HG03280 (cell line): ENCODE measurements at regions not wholly inside any gene's neighbourhood (a gene's known extent, or its start where the extent isn't known, plus 50 kb on each side); places are given as distances from the start of the nearest gene placed in this dataset.

Experiments
- ATAC-seq: cut with Tn5 transposase; IDR thresholded peaks from one replicate; pipeline ENCODE4 v1.9.1; 2021; ENCODE audit warnings: mild to moderate bottlenecking, moderate library complexity; ENCODE audit not compliant: unreplicated experiment

DNA sequence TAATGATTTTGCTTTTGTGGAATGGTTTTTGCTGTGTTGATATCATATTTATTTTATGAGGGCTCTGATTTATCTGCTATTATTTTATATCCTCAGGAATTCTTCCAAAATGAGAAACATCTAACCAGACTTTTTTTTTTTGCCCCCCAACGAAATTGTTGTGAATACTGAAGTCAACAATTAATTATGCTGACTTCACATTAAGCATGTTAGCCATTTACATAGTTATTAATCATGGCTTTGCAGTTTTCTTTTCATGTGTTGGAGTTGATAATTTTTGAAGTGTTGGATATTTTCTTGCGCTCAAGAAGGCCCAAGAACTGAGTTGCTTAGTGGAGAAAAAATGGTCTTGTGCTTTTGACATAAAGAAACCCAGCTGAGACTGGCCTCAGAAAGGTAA lies 246.6 kb upstream of the CRY1 start:
- no peak for ATAC-seq

DNA sequence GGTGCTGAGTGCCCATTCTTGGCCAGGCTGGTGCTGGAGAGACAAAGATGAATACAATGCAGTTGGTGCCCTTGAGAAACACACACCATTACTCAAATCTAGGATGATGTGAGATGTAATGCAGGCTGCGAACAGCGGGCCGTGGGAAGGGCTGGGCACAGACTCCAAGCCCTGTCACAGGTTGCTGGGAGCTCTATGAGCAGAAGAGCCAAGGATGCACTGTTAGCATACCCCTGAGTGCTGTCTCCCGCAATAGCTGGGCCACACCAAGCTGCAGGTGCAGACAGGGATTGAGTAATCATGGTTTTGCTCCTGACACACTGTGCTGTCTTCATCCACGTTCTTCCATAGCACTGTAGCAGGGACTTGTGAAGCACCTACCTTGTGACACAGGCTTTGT lies 247.5 kb upstream of the CRY1 start:
- ATAC-seq = no peak

DNA sequence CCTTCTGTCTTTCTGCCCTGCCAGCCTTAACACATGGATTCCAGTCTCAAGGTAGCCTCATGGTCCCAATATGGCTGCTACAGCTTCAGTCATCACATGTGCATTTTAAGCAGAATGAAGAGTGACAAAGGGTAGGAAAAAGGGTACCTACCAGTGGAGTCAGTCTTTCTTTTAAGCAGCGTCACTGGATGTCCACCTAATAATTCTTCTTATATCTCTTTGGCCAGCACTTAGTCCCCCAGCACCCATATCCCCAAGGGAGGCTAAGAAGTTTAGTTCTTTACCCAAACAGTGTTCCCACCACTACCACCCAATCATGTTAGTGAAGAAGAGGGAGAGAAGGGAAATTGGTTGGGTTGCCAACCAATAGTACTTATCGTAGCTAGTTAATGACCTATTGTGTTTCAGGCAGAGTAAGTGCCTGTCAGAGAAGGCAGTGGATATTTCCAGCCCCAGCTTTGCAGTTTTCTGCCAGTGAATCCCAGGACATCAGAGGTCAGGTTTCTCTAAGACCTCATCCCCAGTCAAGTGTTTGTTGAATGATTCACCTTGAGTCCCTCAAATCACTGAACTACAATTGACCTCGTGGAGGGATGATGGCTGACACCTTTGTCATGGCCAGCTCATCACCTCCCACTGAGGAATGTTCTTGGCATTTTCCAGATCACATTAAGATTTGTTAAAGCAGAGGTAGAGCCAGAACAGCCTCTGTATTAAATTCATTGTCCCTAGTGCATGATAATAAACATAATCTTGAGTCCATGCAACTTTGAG lies 250.9 kb upstream of the CRY1 start:
- no peak for ATAC-seq

DNA sequence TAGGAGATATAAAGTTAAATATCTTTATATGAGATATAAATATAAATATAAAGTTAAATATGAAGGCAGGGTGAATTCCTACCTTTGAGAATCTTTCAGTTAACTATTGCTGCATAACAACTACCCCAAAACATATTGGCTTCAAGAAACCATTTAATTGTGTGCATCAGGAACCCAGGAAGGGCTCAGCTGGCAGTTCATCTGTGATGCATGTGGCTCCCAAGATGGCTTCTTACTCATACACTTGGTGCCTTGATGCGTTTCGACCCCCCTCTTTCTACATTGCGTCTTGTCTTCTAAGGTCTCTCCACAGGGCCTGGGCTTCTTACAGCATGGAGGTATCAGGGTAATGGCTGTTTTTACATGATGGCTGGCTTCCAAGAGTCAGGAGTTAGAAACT lies 253.9 kb upstream of the CRY1 start:
- ATAC-seq = no peak

DNA sequence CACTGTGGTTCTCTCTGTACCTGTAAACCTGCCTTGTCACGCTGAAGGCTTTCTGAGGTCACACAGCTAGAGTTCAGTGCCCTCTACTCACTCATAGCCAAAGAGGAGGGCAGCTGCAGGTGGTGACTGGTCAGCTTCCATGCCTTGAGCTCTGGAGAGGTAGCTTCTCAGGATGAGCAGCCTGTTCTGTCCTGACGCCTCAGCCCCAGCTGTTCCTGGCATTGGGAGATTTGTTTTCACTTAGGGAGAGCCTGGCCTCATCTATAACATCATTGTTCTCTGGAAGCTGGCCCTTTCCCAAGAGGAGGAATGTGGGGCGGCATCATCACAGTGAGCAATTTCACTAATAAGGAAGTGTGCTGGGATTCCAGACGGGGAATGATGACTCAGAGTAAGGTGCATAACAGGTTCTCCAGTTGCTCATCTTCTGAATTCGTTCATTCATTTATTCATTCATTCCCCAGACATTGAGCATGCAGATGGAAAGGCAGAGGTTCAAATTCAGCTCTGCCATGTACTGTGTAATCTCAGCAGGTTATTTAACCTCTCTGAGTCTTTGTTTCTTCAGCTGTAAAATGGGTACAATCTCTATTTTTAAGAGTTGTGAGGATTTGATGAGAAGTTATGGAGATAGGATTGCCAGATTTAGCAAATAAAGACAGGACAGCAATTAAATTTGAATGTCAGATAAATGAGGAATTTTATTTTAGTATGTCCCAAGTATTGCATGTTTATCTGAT lies 255.8 kb upstream of the CRY1 start:
- no peak for ATAC-seq

DNA sequence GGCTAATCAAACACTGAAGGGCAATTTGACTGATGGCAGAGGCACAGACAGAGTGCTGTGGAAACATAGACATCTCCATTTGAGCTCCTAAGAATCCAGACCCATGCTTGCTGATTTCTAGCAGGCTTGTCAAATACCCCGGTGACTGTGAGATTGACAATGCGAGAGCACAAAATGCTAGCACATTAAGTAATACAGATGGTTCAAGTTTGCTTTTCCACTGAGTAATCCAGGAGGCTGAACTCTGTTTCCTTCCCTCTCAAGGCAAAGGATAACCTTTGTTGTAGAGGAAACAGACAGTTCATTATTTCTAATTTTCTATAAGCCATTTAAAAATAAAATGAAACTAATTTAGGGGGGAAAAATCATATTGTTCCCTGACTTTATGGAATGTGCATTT lies 256.5 kb upstream of the CRY1 start:
- ATAC-seq = no peak

DNA sequence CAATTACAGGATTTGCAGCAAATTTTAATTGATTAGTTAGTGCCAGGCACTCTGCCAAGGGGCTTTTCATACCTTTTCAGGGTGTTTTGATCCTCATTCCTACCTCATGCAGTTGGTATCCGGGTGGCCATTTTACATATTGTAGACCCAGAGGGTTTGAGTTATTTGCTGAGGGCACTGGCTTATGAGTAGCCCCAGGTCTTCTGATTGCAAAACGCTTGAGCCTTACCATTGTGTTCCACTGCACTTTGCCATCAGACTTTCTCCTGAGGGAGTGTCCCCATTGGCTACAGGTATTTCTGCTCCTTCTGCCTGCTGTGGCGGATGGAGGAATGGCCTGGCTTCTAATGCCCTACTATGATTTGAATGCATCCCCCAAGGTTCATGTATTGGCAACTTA lies 257.8 kb upstream of the CRY1 start:
- no peak for ATAC-seq

DNA sequence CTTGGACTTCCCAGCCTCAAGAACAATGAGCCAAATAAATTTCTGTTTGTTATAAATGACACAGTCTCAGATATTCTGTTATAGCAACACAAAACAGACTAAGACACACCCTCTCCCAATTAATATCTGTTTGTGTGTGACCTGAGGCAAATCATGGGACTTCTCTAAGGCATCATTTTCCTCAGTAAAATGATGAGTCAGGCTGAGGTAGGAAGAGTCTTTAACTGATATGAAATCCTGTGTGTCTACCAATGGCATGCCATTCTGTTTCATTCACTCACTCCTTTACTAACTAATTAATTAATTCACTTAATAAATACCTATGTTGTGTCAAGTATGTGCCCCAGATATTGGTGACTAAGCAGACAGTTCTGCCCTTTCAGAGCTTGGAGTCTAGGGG lies 258.4 kb upstream of the CRY1 start:
- no peak for ATAC-seq

DNA sequence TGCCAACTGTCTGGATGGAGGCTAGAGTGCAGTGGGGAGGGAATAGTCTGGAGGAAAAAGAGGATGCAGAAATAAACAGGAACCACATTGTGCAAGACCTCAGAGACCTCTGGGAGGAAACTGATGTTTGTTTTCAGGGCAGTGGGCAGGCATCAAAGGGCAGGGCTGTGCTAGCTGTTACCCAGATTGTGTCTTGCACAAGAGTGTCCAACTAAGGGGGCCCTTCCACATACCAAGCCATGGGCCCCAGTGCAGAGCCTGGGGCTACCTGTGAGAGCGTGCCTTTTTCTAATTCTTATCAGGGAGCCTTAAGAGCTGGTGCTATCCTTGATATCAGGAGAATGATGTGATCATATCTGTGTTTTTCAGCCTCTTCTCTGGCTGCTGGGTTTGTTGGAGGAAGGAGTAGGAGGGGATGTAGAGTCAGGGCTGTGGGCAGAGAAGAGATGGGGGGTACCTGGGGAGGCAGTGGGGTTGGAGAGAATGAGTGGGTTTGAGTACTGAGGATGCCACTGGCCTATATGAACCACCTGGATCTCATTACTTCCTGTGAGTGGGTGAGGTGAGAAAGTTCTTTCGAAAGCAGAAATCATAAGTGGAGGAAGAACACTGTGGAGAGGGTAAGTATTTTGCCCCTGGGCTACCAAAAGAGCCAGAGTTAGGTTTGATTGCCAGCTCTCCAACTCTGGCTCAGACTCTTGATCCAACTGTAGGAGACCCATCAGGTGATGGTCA lies 259.2 kb upstream of the CRY1 start:
- no peak for ATAC-seq

DNA sequence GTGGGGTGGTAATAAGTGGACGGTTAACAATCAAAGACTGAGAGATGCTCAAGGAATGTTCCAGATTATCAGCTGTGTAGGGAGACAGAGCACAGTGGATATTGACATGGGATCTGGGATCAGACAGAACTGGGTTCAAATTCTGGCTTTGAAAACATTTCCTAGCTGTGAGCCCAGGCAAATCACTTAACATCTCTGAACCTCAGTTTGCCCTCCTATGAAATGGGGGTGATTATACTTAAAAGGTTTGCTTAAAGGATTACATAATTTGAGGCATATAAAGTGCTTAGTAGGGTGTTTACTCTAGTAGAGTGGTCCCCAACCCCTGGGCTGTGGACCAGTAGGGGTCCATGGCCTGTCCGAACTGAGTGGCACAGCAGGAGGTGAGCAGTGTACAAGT lies 260.0 kb upstream of the CRY1 start:
- ATAC-seq = no peak

DNA sequence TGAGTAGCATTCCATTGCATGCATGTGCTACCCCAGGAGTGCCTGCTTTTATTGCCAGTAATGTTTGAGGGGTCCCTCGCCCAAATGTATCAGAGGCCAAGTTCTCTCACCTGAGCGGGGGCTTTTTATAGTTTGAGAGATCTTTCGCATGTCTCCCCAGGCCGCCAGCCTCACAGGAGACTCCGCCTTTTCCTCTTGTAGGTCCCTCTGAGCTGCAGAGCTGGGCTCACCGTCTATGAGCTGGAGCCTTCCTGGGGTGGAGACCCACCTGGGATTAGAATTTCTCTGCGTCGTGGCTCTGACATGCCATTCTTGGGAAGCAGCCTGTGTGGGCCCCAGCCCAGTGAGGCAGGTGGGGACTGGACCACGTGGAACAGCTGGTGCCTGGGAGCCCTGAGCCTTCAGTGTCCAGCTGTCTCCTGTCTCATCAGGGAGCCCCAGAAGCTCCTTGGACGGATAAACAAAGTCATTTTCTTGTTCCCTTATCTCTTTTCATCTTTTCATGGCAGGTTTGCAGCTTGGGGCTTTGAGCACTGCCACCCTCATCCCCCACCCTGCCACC lies 261.7 kb upstream of the CRY1 start:
- no peak for ATAC-seq

DNA sequence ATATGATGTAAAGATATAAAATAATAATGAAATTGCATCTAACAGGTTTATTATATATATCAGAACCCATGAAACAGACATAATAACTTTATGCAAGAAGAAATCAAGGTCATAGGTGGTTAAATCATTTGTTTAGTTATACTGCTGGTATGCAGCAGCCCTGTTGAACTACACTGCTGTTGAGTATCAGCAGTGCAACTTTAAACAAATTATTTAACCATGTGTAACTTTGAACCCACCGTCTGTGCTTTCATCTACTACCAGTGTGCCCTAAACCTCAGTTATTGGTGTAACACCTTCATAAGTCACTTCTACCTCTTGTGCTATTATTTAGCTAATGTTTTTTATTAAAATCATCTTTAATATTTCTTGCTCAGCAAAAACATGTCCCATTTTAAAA lies 262.3 kb upstream of the CRY1 start:
- no peak for ATAC-seq

DNA sequence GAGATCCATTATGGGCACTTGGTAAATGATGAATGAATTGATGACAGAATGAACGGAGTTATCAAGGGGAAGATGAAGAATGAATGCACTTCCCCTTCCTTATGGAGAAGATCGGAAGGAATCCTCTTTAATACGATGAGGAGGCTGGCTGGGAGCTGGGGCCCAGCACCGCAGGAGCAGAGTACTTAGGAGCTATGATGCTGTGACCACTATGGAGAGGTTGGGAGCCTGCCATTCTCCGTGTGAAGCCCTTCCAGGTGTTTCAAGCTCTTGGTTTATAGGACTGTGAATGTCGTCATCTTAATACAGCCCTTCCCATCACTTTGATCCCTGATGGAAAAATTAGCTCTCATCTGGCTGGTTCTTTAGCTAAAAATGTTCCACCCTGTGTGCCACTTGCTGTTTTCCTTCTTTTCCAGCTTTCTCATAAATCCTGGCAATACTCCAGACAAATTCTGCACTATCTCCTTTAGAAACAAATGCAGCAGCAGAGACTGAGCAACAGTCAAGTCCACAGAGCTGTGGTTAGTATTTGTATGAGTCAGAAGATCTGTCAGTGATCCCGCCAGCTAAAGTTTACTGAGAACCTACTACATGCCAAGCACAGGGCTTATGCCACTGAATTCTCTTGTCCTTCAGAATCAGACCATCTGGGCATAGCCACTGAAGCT lies 263.1 kb upstream of the CRY1 start:
- no peak for ATAC-seq

DNA sequence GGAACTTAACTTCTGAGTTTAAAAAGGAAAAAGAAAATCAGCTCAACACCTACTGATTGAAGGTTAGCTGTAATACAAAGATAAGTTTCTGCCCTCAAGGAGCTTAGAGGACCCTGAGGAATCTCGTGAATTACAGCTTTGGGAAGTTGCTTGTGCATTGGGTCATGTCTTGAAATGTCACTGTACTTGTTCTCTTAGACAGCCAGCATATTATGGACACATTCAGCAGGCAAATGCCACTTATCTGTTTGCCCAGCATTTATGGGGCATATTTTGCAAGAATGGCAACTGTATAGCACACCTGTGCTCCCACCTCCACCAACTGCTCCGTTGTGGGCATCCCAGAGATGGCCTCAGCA lies 263.6 kb upstream of the CRY1 start:
- ATAC-seq = no peak

DNA sequence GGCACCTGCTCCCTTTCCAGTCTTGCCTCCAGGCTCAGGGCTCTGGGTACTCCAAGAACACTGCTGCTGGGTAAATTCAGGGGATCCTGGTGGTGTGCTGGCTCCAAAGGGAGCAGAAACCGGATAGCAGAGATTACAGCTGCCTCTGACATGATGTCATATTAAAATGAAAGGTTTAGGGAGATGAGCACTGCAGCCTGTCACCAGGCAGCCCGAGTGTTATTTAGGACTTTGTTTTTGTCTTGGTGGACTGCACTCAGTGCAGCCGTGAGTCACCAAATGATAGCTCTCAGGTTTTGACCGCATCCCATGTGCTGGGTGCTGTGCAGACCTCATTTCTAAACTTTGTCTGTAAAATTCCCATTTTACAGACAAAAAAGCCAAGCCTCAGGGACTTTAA lies 266.0 kb upstream of the CRY1 start:
- no peak for ATAC-seq

DNA sequence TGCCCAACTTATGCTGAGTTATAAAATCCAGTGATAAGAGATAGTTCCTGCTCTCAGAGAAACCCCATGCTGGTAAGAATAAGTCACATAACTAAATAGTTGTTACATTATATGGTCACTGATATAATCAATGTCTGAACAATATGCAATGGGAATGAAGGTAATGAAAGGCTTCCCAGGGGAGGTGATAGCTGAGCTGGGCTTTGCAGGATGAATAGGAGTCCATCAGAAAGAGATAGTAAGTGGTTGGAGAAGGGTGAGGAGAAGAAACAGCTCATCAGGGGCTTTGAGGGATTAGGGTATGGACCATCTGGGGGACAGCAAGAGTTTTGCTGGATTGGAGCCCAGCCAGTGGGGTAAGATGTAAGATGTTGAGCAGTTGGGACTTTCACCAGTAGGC lies 266.7 kb upstream of the CRY1 start:
- no peak for ATAC-seq

DNA sequence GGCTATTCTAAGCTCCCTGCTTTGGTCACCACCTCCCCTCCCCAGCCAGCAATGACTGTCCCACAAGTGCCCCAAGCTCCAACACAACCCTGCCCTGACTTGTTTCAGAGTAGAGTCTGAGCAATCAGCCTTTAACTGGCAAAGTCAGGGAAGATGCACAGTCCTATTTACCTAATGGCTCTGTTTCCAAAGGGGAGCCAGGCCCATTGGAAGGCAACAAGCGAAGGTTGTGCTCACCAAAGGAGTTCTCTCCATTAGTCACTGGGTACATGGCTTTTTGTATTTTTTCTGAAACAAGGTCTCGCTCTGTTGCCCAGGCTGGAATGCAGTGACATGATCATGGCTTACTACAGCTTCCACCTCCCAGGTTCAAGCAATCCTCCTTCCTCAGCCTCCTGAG lies 267.1 kb upstream of the CRY1 start:
- ATAC-seq = no peak

DNA sequence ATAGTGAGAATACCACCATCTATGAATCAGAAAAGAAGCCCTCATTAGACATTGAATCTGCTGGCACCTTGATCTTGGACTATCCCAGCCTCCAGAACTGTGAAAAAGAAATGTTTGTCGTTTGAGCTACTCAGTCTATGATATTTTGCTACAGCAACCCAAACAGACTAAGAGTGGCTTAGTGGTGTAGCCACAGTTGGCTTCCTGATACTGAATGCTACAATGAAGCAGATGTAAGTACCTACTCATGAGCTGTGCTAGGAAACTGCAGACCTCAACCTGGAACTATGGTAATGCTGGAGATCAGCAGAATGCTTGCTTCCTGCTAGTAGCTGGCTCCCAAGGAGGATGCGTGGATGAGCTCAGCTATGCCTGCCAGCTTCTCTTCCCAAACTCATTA lies 268.6 kb upstream of the CRY1 start:
- ATAC-seq = no peak

DNA sequence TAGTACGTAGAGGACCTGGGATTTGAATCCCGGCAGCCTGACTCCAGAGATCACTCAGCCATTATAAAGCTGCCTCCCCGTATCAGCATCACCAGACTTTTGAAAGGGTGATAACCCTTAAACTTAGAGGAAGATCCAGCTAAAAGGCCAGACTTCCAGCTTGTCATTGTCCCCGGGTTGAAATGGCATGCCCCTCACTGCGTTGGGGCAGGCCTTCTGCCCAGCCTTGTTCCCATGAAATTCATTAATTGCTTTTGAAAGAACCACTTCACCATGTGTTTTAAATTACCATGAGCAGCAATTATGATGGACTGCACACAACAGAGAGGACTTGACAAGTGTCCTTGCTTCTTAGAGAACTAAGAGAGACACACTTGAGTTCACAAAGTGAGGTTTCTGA lies 269.6 kb upstream of the CRY1 start:
- no peak for ATAC-seq

DNA sequence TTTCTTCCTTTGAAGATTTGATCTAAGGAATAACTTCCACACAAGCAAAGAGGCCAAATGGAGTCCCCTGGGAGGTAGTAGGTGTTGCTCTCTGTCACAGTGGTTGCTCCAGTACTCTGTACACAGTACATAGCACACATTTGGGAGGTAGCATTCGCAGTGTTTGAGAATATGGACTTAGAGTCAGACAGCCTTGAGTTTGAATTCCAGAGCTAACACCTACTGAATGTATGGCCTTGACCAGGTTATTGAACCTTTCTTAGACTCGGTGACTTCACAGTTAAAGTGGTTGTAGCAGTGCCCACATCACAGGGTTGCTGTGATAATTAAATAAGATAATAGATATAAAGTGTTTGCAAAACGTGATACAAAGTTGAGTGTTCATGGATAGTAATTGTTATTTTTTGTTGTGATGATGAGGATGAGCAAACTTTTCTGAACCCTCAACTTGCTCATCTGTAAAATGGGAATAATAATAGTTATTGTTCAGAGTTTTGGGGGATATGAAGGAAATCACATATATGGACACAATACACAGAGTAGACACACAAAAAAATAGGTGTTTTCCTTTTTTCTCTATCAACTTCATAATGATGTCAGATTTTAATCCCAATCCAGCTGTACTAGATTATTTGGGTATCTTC lies 271.6 kb upstream of the CRY1 start:
- no peak for ATAC-seq

DNA sequence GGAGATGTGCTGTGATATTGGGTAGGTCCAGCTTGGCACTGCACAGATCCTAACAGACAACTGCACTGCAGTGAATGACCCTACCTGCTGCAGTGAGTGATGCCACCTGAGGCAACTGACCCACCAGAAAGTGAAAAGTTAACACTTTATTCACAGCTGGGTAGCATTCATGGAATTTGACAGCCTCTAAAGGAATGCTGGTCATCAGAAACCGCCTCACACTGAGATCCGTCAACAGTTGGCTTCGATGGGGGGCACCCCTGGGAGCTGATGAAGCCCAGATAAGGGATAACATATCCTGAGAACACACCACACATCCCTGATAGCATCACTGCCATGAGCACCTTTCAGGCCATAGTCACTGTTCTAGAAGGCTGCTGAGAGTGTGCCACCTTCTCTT lies 272.4 kb upstream of the CRY1 start:
- no peak for ATAC-seq
